Stimulated activated naive B cell treated with anti-CD40 and anti-IgM and Interleukin-4, amounts not matched to agents 10 μg/mL and 1 μg/mL and 100 μg/mL, for 72 hours (primary cell): ENCODE measurements at regions not wholly inside any gene's neighbourhood (a gene's known extent, or its start where the extent isn't known, plus 50 kb on each side); places are given as distances from the start of the nearest gene placed in this dataset.
A peak's percentile ranks its signal among the peaks of the same experiment; 100 is the strongest.
"Not testable (repeated sequence)": the region's sequence is repeated elsewhere in the genome, so short reads cannot be mapped to it uniquely, and the experiment has no call there.

Experiments used
- ATAC-seq, 2 donors: fragments of 150-1000 bp; cut with Tn5 transposase; replicated peaks; 2 replicates each; pipeline ENCODE4 v1.10.0; 2021; ENCODE audit warnings: moderate library complexity in 1 of 2
- DNase-seq: peaks from one replicate; pipeline ENCODE4 v3.0.0; 2021
- H3K27ac Mint-ChIP-seq: one replicate; pipeline ENCODE4 v1.8.0; 2022; ENCODE audit warnings: mild to moderate bottlenecking, mixed read lengths
- H3K27me3 Mint-ChIP-seq, 2 donors: one replicate each; pipeline ENCODE4 v1.8.0; 2022; ENCODE audit warnings: mixed read lengths in 2 of 2
- H3K36me3 Mint-ChIP-seq, 2 donors: one replicate each; pipeline ENCODE4 v1.8.0; 2022; ENCODE audit warnings: mixed read lengths in 2 of 2, mild to moderate bottlenecking in 1 of 2
- H3K4me1 Mint-ChIP-seq, 2 donors: one replicate each; pipeline ENCODE4 v1.8.0; 2022; ENCODE audit warnings: mixed read lengths in 2 of 2, mild to moderate bottlenecking in 1 of 2
- H3K4me3 Mint-ChIP-seq, 2 donors: one replicate each; pipeline ENCODE4 v1.8.0; 2022; ENCODE audit warnings: mild to moderate bottlenecking in 2 of 2, mixed read lengths in 2 of 2, moderate library complexity in 1 of 2
- H3K9me3 Mint-ChIP-seq, 2 donors: one replicate each; pipeline ENCODE4 v1.8.0; 2022; ENCODE audit warnings: mixed read lengths in 2 of 2, mild to moderate bottlenecking in 1 of 2

GRCh38 chr6:119728935-119729334 lies 379.4 kb upstream of the MAN1A1 start:
- Mint-ChIP-seq H3K4me3 (no peak overlapping the region), H3K9me3 (no peaks in the 10 kb centered on the region), H3K27ac (no peak overlapping the region), H3K27me3 (no peaks in the 10 kb centered on the region), H3K36me3 (no peaks in the 10 kb centered on the region), H3K4me1 (peaks cover 0 to 9% of the 10 kb centered on the region in 2 donors)
- ATAC-seq (no peak), DNase-seq (no peak)

- Mint-ChIP-seq H3K9me3 (peaks cover 0 to 4% of the 10 kb centered on the region in 2 donors), H3K36me3 (no peaks in the 10 kb centered on the region), H3K27me3 (no peaks in the 10 kb centered on the region), H3K4me1 (peaks cover 0 to 9% of the 10 kb centered on the region in 2 donors), H3K27ac (no peak overlapping the region), H3K4me3 (no peak overlapping the region)
- ATAC-seq (no peak), DNase-seq (no peak)
These were observed 378.7 kb upstream of the MAN1A1 start for GRCh38 chr6:119728220-119728750.

- H3K27ac Mint-ChIP-seq, result no peak overlapping the region
- no peak overlapping the region for H3K4me3 Mint-ChIP-seq
- H3K9me3 Mint-ChIP-seq, result peaks cover 0 to 7% of the 10 kb centered on the region in 2 donors
- no peaks in the 10 kb centered on the region for H3K27me3 Mint-ChIP-seq
- peak in 1 of 2 donors; percentile 25 for ATAC-seq
- H3K4me1 Mint-ChIP-seq, result peaks cover 0 to 9% of the 10 kb centered on the region in 2 donors
- peaks cover 0 to 2% of the 10 kb centered on the region in 2 donors for H3K36me3 Mint-ChIP-seq
- no peak for DNase-seq
These were observed 378.1 kb upstream of the MAN1A1 start for GRCh38 chr6:119727504-119728219.

GRCh38 chr6:119726912-119727311 lies 377.4 kb upstream of the MAN1A1 start:
- not testable (repeated sequence) for H3K4me1 Mint-ChIP-seq, ATAC-seq, H3K27me3 Mint-ChIP-seq, DNase-seq, H3K36me3 Mint-ChIP-seq, H3K4me3 Mint-ChIP-seq, H3K9me3 Mint-ChIP-seq
- peak overlapping the region; percentile 48 for H3K27ac Mint-ChIP-seq

- ATAC-seq, result no peak
- Mint-ChIP-seq H3K4me3 (no peak overlapping the region), H3K4me1 (peaks cover 0 to 9% of the 10 kb centered on the region in 2 donors), H3K36me3 (peaks cover 0 to 2% of the 10 kb centered on the region in 2 donors), H3K9me3 (peaks cover 1 to 7% of the 10 kb centered on the region in 2 donors), H3K27ac (no peak overlapping the region), H3K27me3 (no peaks in the 10 kb centered on the region)
- DNase-seq, result no peak
These were observed 376.5 kb upstream of the MAN1A1 start for GRCh38 chr6:119726086-119726485.

- Mint-ChIP-seq H3K27ac (no peak overlapping the region), H3K27me3 (no peaks in the 10 kb centered on the region), H3K4me1 (peaks cover 9 to 14% of the 10 kb centered on the region in 2 donors), H3K9me3 (peaks cover 1 to 7% of the 10 kb centered on the region in 2 donors), H3K4me3 (no peak overlapping the region), H3K36me3 (peaks cover 0 to 2% of the 10 kb centered on the region in 2 donors)
- DNase-seq (no peak), ATAC-seq (peak in 1 of 2 donors; percentile 34)
These were observed 370.6 kb upstream of the MAN1A1 start for GRCh38 chr6:119720160-119720559.

GRCh38 chr6:119717942-119718341 lies 368.4 kb upstream of the MAN1A1 start:
- DNase-seq (no peak), ATAC-seq (peak in 1 of 2 donors; percentile 14)
- Mint-ChIP-seq H3K36me3 (peaks cover 0 to under 1% of the 10 kb centered on the region in 2 donors), H3K27me3 (no peaks in the 10 kb centered on the region), H3K4me1 (peaks cover 9 to 14% of the 10 kb centered on the region in 2 donors), H3K4me3 (no peak overlapping the region), H3K9me3 (peaks cover 1 to 2% of the 10 kb centered on the region in 2 donors), H3K27ac (no peak overlapping the region)

- no peak for ATAC-seq
These were observed 367.2 kb upstream of the MAN1A1 start for GRCh38 chr6:119716668-119717270.

GRCh38 chr6:119713903-119714302 lies 364.3 kb upstream of the MAN1A1 start:
- Mint-ChIP-seq H3K4me1 (peaks cover 9 to 14% of the 10 kb centered on the region in 2 donors), H3K27me3 (no peaks in the 10 kb centered on the region), H3K4me3 (no peak overlapping the region), H3K27ac (no peak overlapping the region), H3K9me3 (peaks cover 4 to 5% of the 10 kb centered on the region in 2 donors), H3K36me3 (peaks cover 0 to 3% of the 10 kb centered on the region in 2 donors)
- no peak for ATAC-seq
- DNase-seq, result no peak

More at GRCh38 chr6:119716668-119717270, 367.2 kb upstream of the MAN1A1 start:
- DNase-seq, result no peak
- Mint-ChIP-seq H3K4me3 (no peak overlapping the region), H3K27ac (no peak overlapping the region), H3K36me3 (peaks cover 0 to 3% of the 10 kb centered on the region in 2 donors), H3K9me3 (peaks cover 4 to 5% of the 10 kb centered on the region in 2 donors), H3K4me1 (peaks cover 9 to 14% of the 10 kb centered on the region in 2 donors), H3K27me3 (no peaks in the 10 kb centered on the region)

GRCh38 chr6:119686644-119687043 lies 337.1 kb upstream of the MAN1A1 start:
- no peaks in the 10 kb centered on the region for H3K27me3 Mint-ChIP-seq
- H3K27ac Mint-ChIP-seq, result no peak overlapping the region
- H3K36me3 Mint-ChIP-seq, result peaks cover 0 to 6% of the 10 kb centered on the region in 2 donors
- H3K4me3 Mint-ChIP-seq, result no peak overlapping the region
- DNase-seq (no peak), ATAC-seq (no peak)
- H3K9me3 Mint-ChIP-seq, result peaks cover 3 to 4% of the 10 kb centered on the region in 2 donors
- H3K4me1 Mint-ChIP-seq, result no peaks in the 10 kb centered on the region

GRCh38 chr6:119686240-119686639 lies 336.7 kb upstream of the MAN1A1 start:
- Mint-ChIP-seq H3K4me1 (no peaks in the 10 kb centered on the region), H3K9me3 (peaks cover 3 to 4% of the 10 kb centered on the region in 2 donors), H3K4me3 (no peak overlapping the region), H3K36me3 (peaks cover 0 to 6% of the 10 kb centered on the region in 2 donors), H3K27ac (no peak overlapping the region), H3K27me3 (no peaks in the 10 kb centered on the region)
- DNase-seq (no peak), ATAC-seq (no peak)

- ATAC-seq (no peak), DNase-seq (no peak)
- Mint-ChIP-seq H3K27me3 (no peaks in the 10 kb centered on the region), H3K27ac (no peak overlapping the region), H3K4me1 (no peaks in the 10 kb centered on the region), H3K9me3 (no peaks in the 10 kb centered on the region), H3K36me3 (no peaks in the 10 kb centered on the region), H3K4me3 (no peak overlapping the region)
These were observed 334.1 kb upstream of the MAN1A1 start for GRCh38 chr6:119683671-119684070.

GRCh38 chr6:119683031-119683430 lies 333.5 kb upstream of the MAN1A1 start:
- no peak overlapping the region for H3K4me3 Mint-ChIP-seq
- no peaks in the 10 kb centered on the region for H3K4me1 Mint-ChIP-seq
- DNase-seq, result no peak
- no peaks in the 10 kb centered on the region for H3K27me3 Mint-ChIP-seq
- no peaks in the 10 kb centered on the region for H3K9me3 Mint-ChIP-seq
- ATAC-seq, result no peak
- no peaks in the 10 kb centered on the region for H3K36me3 Mint-ChIP-seq
- no peak overlapping the region for H3K27ac Mint-ChIP-seq

- H3K27me3 Mint-ChIP-seq, result no peaks in the 10 kb centered on the region
- ATAC-seq (no peak), DNase-seq (no peak)
- H3K4me3 Mint-ChIP-seq, result no peak overlapping the region
- H3K27ac Mint-ChIP-seq, result no peak overlapping the region
- no peaks in the 10 kb centered on the region for H3K9me3 Mint-ChIP-seq
- H3K36me3 Mint-ChIP-seq, result no peaks in the 10 kb centered on the region
- no peaks in the 10 kb centered on the region for H3K4me1 Mint-ChIP-seq
These were observed 329.4 kb upstream of the MAN1A1 start for GRCh38 chr6:119678961-119679360.

- no peak overlapping the region for H3K27ac Mint-ChIP-seq
- H3K36me3 Mint-ChIP-seq, result no peaks in the 10 kb centered on the region
- DNase-seq (no peak), ATAC-seq (no peak)
- no peaks in the 10 kb centered on the region for H3K4me1 Mint-ChIP-seq
- no peak overlapping the region for H3K4me3 Mint-ChIP-seq
- no peaks in the 10 kb centered on the region for H3K9me3 Mint-ChIP-seq
- H3K27me3 Mint-ChIP-seq, result no peaks in the 10 kb centered on the region
These were observed 327.8 kb upstream of the MAN1A1 start for GRCh38 chr6:119677384-119677783.
